RWPE2 (cell line): ENCODE measurements at regions not wholly inside any gene's neighbourhood (a gene's known extent, or its start where the extent isn't known, plus 50 kb on each side); places are given as distances from the start of the nearest gene placed in this dataset.

ENCODE experiments used
- ATAC-seq: fragments of 200-7000 bp; cut with Tn5 transposase; 3 replicates; pipeline ENCODE4 v1.9.1; 2021; ENCODE audit warnings: low read depth
- DNase-seq: peaks from one replicate; pipeline ENCODE4 v3.0.0-alpha.2; 2020; ENCODE audit warnings: low spot score
- H3K27ac ChIP-seq: fragments of 450-650 bp; 2 replicates; pipeline ENCODE4 v1.5.1; 2017; ENCODE audit warnings: mild to moderate bottlenecking; ENCODE audit not compliant: poor library complexity, severe bottlenecking
- H3K27me3 ChIP-seq: fragments of 250-450 bp; sonication (Bioruptor Pico); 2 replicates; pipeline ENCODE4 v1.5.1; 2021; ENCODE audit warnings: mild to moderate bottlenecking, moderate library complexity; ENCODE audit not compliant: insufficient read depth, poor library complexity, severe bottlenecking
- H3K36me3 ChIP-seq: fragments of 250-450 bp; sonication (Bioruptor Pico); 2 replicates; pipeline ENCODE4 v1.5.1; 2020; ENCODE audit warnings: low read depth, mild to moderate bottlenecking, moderate library complexity
- H3K4me1 ChIP-seq: fragments of 250-450 bp; sonication (Bioruptor Pico); 2 replicates; pipeline ENCODE4 v1.5.1; 2021; ENCODE audit warnings: mild to moderate bottlenecking, moderate library complexity; ENCODE audit not compliant: insufficient read depth, poor library complexity, severe bottlenecking
- H3K4me3 ChIP-seq: fragments of 250-450 bp; sonication (Bioruptor Pico); 2 replicates; pipeline ENCODE4 v1.5.1; 2021; ENCODE audit warnings: mild to moderate bottlenecking, moderate library complexity; ENCODE audit not compliant: severe bottlenecking
- H3K9me3 ChIP-seq: fragments of 250-450 bp; sonication (Bioruptor Pico); 2 replicates; pipeline ENCODE4 v1.5.1; 2021; ENCODE audit warnings: mild to moderate bottlenecking, moderate library complexity; ENCODE audit not compliant: severe bottlenecking
- TF ChIP-seq, protein P1 (sequence below): fragments of 450-650 bp; IDR thresholded peaks from one replicate; pipeline ENCODE4 v1.5.1; 2017; ENCODE audit warnings: mild to moderate bottlenecking, moderate library complexity; ENCODE audit not compliant: poor library complexity, severe bottlenecking

DNA sequence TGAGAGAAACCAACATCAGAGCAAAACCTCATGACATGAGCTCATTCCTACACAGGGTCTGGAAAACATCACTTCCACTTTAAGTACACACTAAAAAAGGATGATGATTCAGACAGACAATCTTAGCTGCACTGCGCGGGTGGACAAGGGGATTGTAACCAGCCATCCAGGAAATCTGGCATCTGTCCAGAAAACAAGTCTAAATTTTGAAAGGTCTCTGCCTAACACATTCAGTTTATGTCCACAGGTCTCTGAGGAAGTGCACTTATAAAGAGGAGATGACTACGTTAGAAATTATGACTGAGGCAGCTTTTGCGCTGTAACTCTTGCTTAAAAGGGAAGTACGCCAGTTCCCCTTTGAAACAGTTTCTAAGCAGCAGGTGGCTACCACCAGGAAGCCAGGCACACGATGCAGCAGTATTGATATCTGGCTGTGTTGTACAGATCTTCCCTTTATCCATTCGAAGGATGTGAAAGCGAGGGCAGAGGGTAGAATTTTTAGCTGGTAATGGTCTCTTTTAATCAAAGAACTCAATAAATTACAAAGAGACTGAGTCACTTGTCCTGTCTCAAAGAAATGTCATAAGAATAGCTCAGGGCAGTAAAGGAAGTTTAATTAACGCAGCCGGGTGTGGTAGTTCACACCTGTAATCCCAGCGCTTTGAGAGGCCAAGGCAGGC is 128.0 kb downstream of the SETD4 start:
- TF ChIP-seq, protein P1, sequence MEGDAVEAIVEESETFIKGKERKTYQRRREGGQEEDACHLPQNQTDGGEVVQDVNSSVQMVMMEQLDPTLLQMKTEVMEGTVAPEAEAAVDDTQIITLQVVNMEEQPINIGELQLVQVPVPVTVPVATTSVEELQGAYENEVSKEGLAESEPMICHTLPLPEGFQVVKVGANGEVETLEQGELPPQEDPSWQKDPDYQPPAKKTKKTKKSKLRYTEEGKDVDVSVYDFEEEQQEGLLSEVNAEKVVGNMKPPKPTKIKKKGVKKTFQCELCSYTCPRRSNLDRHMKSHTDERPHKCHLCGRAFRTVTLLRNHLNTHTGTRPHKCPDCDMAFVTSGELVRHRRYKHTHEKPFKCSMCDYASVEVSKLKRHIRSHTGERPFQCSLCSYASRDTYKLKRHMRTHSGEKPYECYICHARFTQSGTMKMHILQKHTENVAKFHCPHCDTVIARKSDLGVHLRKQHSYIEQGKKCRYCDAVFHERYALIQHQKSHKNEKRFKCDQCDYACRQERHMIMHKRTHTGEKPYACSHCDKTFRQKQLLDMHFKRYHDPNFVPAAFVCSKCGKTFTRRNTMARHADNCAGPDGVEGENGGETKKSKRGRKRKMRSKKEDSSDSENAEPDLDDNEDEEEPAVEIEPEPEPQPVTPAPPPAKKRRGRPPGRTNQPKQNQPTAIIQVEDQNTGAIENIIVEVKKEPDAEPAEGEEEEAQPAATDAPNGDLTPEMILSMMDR: no peak

DNA sequence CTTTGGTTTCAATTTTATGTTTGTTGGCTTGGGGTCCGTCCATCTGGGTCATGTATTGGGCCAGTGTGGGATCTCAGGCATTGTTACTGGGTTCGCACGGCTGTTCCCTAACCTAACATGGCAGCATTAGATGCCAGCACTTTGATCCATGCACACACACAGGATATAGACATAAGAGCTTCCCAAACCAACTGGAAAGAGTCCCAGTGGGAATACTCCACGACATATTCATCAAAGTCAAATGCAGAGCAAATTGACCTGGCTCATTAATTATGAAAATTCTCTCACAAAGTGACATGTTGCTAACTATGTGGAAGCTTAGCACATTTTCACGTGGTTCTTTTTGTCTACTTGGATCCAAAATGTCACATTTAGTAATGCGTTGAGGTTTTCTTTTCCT is 130.4 kb downstream of the SETD4 start:
- Histone ChIP-seq H3K4me3 (no peak overlapping the region), H3K9me3 (no peaks in the 10 kb centered on the region), H3K27ac (no peak overlapping the region), H3K27me3 (no peaks in the 10 kb centered on the region), H3K4me1 (peaks cover 22% of the 10 kb centered on the region), H3K36me3 (no peaks in the 10 kb centered on the region)
- TF ChIP-seq, protein P1: no peak
- ATAC-seq: no peak
- DNase-seq: no peak

More for the DNA sequence above, 128.0 kb downstream of the SETD4 start:
- DNase-seq (no peak), ATAC-seq (peak; percentile 90)
- H3K4me1 ChIP-seq: peaks cover 22% of the 10 kb centered on the region
- H3K9me3 ChIP-seq: no peaks in the 10 kb centered on the region
- H3K36me3 ChIP-seq: no peaks in the 10 kb centered on the region
- peak overlapping the region; percentile 89 for H3K27ac ChIP-seq
- no peaks in the 10 kb centered on the region for H3K27me3 ChIP-seq
- H3K4me3 ChIP-seq: no peak overlapping the region

DNA sequence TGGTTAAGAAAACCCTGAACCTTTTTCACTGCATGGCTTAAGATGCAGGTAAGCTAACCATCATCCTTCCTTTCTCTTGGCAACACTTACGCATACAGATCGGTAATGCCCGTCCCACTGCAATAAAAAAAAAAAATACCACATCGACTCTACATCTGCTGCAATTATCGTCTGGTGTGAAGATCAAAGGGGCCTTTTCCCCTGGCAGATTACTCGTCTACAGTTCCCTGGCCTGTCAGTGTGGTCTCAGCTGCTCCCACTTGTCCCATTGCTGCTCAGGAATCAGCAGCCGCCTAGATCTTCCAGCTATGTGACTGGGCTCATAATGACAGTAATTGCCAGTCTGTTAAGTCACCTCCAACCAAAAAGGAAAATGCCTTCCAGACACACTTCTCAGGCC is 133.1 kb downstream of the SETD4 start:
- no peaks in the 10 kb centered on the region for H3K36me3 ChIP-seq
- ATAC-seq: no peak
- no peaks in the 10 kb centered on the region for H3K9me3 ChIP-seq
- H3K4me1 ChIP-seq: peaks cover 5% of the 10 kb centered on the region
- no peak overlapping the region for H3K27ac ChIP-seq
- TF ChIP-seq, protein P1: no peak
- H3K27me3 ChIP-seq: no peaks in the 10 kb centered on the region
- no peak for DNase-seq
- H3K4me3 ChIP-seq: no peak overlapping the region

DNA sequence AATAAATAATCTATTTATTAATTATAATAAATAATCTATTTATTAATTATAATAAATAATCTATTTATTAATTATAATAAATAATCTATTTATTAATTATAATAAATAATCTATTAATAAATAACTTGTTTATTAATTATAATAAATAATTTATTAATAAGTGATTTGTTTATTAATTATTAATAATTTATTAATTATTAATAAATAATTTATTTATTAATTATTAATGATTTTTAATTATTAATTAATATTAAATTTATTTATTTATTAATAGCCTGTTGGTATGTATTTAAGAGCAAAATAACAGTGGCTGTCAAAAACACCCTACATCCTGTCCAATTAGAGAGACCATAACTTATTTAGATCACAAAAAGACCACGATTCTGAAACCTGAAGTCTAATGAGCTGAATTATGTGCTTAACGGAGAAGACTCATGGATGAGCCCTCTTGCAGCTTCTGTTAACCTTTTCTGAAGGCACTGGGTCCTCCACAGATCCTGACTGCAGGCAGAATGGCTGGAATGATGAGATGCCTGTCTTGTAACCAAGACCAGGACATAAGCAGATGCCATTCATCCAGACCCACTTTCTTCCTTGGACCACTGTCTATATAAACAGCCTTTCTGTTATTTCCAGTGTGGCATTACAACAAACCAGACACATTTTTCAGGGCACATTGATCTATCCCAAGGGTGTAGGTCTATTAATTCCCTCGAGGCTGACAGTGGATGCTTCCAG is 134.2 kb downstream of the SETD4 start:
- DNase-seq (no peak), ATAC-seq (no peak)
- Histone ChIP-seq H3K9me3 (no peaks in the 10 kb centered on the region), H3K4me1 (no peaks in the 10 kb centered on the region), H3K27ac (no peak overlapping the region), H3K27me3 (no peaks in the 10 kb centered on the region), H3K4me3 (no peak overlapping the region), H3K36me3 (no peaks in the 10 kb centered on the region)
- TF ChIP-seq, protein P1: no peak

DNA sequence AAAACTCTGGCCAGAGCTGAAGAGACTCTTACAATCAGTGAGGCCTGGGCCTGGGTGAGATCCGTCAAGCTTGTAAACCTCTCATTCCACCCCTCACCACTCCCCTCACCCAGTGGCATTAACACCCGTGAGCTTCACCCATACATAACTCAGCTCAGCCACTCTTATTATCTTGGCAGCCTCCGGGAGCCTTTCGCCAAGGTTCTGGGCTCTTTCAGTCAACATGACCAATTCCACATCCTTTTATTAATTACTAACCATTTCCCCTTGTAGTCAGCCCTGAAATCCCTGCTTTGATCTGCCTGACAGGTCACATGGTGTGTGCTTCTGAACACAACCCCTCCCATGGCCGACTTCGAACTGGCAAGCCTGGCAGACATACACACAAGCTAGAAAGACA is 134.8 kb downstream of the SETD4 start:
- TF ChIP-seq, protein P1: no peak
- Histone ChIP-seq H3K4me3 (no peak overlapping the region), H3K27me3 (no peaks in the 10 kb centered on the region), H3K4me1 (no peaks in the 10 kb centered on the region), H3K9me3 (no peaks in the 10 kb centered on the region), H3K27ac (no peak overlapping the region), H3K36me3 (no peaks in the 10 kb centered on the region)
- ATAC-seq (no peak), DNase-seq (no peak)
